Caco-2 (cell line): ENCODE measurements at regions not wholly inside any gene's neighbourhood (a gene's known extent, or its start where the extent isn't known, plus 50 kb on each side); places are given as distances from the start of the nearest gene placed in this dataset.

ENCODE experiments used
- BruUV-seq: library from RNA; stranded (reverse); fragments of 400-500 nt; replicated peaks from 2 replicates; lab custom pipeline; 2021; lab: Mats Ljungman, UMichigan
- CTCF ChIA-PET: fragments of 300-600 bp; sonication (Branson Sonifier 250); formaldehyde crosslinking; loops from one replicate; lab custom pipeline; 2022; ENCODE audit warnings: antibody characterized with exemption; lab: Charles Lee
- POLR2A ChIA-PET: fragments of 300-600 bp; sonication (Branson Sonifier 250); formaldehyde crosslinking; loops from one replicate; lab custom pipeline; 2022; ENCODE audit warnings: antibody characterized with exemption; lab: Charles Lee
- DNase-seq, 2 experiments: peaks; one replicate each; pipeline versions ENCODE4 v3.0.0 to v3.0.0-alpha.2; 2020 to 2022
- H3K27me3 ChIP-seq: replicated peaks from 2 replicates; pipeline ENCODE4 v1.6.0; 2011; ENCODE audit warnings: low read length; ENCODE audit not compliant: control insufficient read depth, insufficient read depth
- H3K36me3 ChIP-seq: 2 replicates; pipeline ENCODE4 v1.5.1; 2011; ENCODE audit warnings: low read length; ENCODE audit not compliant: control insufficient read depth, insufficient read depth
- H3K4me1 ChIP-seq: fragments of 250-450 bp; sonication (Bioruptor Pico); 2 replicates; pipeline ENCODE4 v1.5.1; 2020; ENCODE audit warnings: mild to moderate bottlenecking
- H3K4me3 ChIP-seq: 2 replicates; pipeline ENCODE4 v1.5.1; 2011; ENCODE audit warnings: low read depth, mild to moderate bottlenecking, control low read depth, low read length
- H3K9me3 ChIP-seq: fragments of 250-450 bp; sonication (Bioruptor Pico); 2 replicates; pipeline ENCODE4 v1.5.1; 2020; ENCODE audit warnings: mild to moderate bottlenecking, moderate library complexity
- H3K27ac Mint-ChIP-seq: one replicate; pipeline ENCODE4 v1.8.0; 2022; ENCODE audit warnings: mixed read lengths; ENCODE audit not compliant: unreplicated experiment
- H3K27me3 Mint-ChIP-seq: one replicate; pipeline ENCODE4 v1.8.0; 2022; ENCODE audit warnings: mixed read lengths; ENCODE audit not compliant: insufficient read depth, unreplicated experiment
- H3K36me3 Mint-ChIP-seq: one replicate; pipeline ENCODE4 v1.8.0; 2022; ENCODE audit warnings: mild to moderate bottlenecking, mixed read lengths; ENCODE audit not compliant: insufficient read depth, unreplicated experiment
- H3K4me1 Mint-ChIP-seq: one replicate; pipeline ENCODE4 v1.8.0; 2022; ENCODE audit warnings: low read depth, mixed read lengths; ENCODE audit not compliant: unreplicated experiment
- H3K4me3 Mint-ChIP-seq: one replicate; pipeline ENCODE4 v1.8.0; 2022; ENCODE audit warnings: mild to moderate bottlenecking, moderate library complexity, mixed read lengths; ENCODE audit not compliant: unreplicated experiment
- H3K9me3 Mint-ChIP-seq: one replicate; pipeline ENCODE4 v1.8.0; 2022; ENCODE audit warnings: mixed read lengths; ENCODE audit not compliant: unreplicated experiment
- intact Hi-C: fragments of 100-400 bp; cut with micrococcal nuclease; formaldehyde crosslinking; loops from one replicate; pipeline ENCODE4 v1.10.0; 2022; ENCODE audit not compliant: unreplicated experiment
- TF ChIP-seq, protein P1 (sequence below), 2 experiments: fragments of 200-600 bp in 1 of 2; IDR thresholded peaks; 1 replicate in 1 of 2; 2 replicates in 1 of 2; pipeline versions ENCODE4 v1.5.1 to v1.8.0; 2011 to 2022; ENCODE audit warnings: antibody characterized with exemption in 1 of 2, control low read depth in 1 of 2, inconsistent platforms in 1 of 2, low read depth in 1 of 2, low read length in 1 of 2, mild to moderate bottlenecking in 1 of 2, moderate library complexity in 1 of 2; ENCODE audit not compliant: insufficient read depth in 1 of 2, severe bottlenecking in 1 of 2, unreplicated experiment in 1 of 2

DNA sequence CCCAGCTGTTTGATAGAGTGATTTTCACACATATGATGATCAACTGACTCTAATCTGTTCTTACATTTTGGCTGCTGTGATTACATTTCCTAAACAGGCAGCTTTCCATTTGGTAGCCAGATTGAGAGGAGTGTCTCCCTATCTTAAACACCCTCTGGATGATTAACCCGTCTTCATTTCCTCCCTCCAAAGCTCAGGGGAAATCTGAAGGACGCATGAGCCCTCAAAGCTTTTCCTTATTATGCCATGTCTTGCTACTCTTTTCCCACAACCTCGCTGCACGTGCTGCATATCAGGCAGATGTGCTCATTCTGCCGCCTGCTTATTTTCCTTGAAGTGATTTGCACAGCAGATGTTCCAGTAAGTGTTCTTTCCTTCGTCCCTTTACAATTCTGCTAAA lies 837.4 kb downstream of the LRRTM4 start:
- no peaks in the 10 kb centered on the region for H3K4me1 ChIP-seq
- Mint-ChIP-seq H3K4me1 (no peaks in the 10 kb centered on the region), H3K9me3 (no peaks in the 10 kb centered on the region), H3K27me3 (peaks cover 11% of the 10 kb centered on the region), H3K4me3 (no peak overlapping the region), H3K36me3 (no peaks in the 10 kb centered on the region), H3K27ac (no peak overlapping the region)
- DNase-seq: no peak
- no peak overlapping the region for H3K4me3 ChIP-seq
- ChIA-PET POLR2A (no interaction called here), CTCF (no interaction called here)
- H3K36me3 ChIP-seq: no peaks in the 10 kb centered on the region
- BruUV-seq: no TSS peak
- TF ChIP-seq, protein P1, sequence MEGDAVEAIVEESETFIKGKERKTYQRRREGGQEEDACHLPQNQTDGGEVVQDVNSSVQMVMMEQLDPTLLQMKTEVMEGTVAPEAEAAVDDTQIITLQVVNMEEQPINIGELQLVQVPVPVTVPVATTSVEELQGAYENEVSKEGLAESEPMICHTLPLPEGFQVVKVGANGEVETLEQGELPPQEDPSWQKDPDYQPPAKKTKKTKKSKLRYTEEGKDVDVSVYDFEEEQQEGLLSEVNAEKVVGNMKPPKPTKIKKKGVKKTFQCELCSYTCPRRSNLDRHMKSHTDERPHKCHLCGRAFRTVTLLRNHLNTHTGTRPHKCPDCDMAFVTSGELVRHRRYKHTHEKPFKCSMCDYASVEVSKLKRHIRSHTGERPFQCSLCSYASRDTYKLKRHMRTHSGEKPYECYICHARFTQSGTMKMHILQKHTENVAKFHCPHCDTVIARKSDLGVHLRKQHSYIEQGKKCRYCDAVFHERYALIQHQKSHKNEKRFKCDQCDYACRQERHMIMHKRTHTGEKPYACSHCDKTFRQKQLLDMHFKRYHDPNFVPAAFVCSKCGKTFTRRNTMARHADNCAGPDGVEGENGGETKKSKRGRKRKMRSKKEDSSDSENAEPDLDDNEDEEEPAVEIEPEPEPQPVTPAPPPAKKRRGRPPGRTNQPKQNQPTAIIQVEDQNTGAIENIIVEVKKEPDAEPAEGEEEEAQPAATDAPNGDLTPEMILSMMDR (IDR thresholded peaks at IDR 0.05; ENCODE audit: insufficient read depth in 1 of 2, low read depth in 1 of 2, low read length in 1 of 2, severe bottlenecking in 1 of 2, unreplicated experiment in 1 of 2): no peak
- intact Hi-C loops: no loop called here
- H3K27me3 ChIP-seq: no peaks in the 10 kb centered on the region
- no peaks in the 10 kb centered on the region for H3K9me3 ChIP-seq

DNA sequence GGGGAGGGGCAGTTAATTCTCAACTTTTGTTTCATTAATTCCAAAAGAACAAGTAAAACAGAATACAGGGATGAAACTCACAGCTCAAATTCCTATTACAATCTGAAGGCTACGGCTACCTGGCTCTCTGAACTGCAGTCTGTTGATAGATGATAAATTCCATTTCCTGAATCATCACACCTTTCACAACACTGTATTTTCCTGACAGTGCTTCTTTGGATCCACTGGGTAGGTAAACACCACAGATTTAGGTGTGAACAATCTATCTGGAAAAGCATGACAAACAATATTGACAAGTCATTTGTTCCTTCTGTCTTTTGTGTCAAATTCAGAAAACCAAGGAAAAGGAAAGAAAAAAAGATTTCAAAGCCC lies 843.2 kb downstream of the LRRTM4 start:
- Histone ChIP-seq H3K4me1 (no peaks in the 10 kb centered on the region), H3K36me3 (no peaks in the 10 kb centered on the region), H3K27me3 (no peaks in the 10 kb centered on the region), H3K4me3 (no peak overlapping the region), H3K9me3 (no peaks in the 10 kb centered on the region)
- no peaks in the 10 kb centered on the region for H3K36me3 Mint-ChIP-seq
- no peaks in the 10 kb centered on the region for H3K4me1 Mint-ChIP-seq
- intact Hi-C loops: no loop called here
- DNase-seq: no peak
- POLR2A ChIA-PET: no interaction called here
- BruUV-seq: no TSS peak
- no peak overlapping the region for H3K27ac Mint-ChIP-seq
- CTCF ChIA-PET: no interaction called here
- H3K4me3 Mint-ChIP-seq: no peak overlapping the region
- peaks cover 7% of the 10 kb centered on the region for H3K27me3 Mint-ChIP-seq
- TF ChIP-seq, protein P1 (IDR thresholded peaks at IDR 0.05; ENCODE audit: insufficient read depth in 1 of 2, low read depth in 1 of 2, low read length in 1 of 2, severe bottlenecking in 1 of 2, unreplicated experiment in 1 of 2): no peak
- H3K9me3 Mint-ChIP-seq: no peaks in the 10 kb centered on the region

DNA sequence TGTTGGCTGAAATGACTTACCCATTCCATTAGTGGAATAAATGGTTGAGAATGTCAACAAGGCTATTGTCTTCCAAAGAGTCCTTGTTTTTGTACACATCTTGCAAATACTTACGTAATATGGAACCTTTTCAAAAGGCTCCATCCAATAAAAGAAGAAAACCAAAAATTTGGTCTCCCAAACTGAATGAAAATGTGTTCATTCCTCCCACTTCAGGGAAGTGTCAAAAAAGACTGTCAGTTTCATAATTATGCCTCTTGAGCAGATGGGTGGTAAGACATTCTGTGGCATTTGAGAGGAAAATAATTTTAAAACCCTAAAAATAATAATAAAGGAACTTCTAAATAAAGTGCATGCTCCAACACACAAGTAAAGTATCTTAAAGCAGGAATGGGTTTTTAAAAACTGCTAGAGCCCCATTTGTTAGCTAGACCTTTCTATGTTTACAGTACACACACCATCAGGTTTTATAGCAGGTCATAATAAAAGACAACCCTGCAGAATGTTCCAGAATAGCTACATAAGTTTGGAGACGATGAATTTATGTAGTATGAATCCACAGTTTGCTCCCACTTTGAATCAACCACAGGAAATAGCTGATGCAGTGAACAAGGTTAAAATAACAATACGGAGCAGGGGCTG lies 843.7 kb downstream of the LRRTM4 start:
- TF ChIP-seq, protein P1 (IDR thresholded peaks at IDR 0.05; ENCODE audit: insufficient read depth in 1 of 2, low read depth in 1 of 2, low read length in 1 of 2, severe bottlenecking in 1 of 2, unreplicated experiment in 1 of 2): no peak
- Histone ChIP-seq H3K4me3 (no peak overlapping the region), H3K9me3 (no peaks in the 10 kb centered on the region), H3K36me3 (no peaks in the 10 kb centered on the region), H3K27me3 (no peaks in the 10 kb centered on the region), H3K4me1 (no peaks in the 10 kb centered on the region)
- H3K9me3 Mint-ChIP-seq: no peaks in the 10 kb centered on the region
- ChIA-PET CTCF (no interaction called here), POLR2A (no interaction called here)
- H3K4me1 Mint-ChIP-seq: no peaks in the 10 kb centered on the region
- no peak overlapping the region for H3K4me3 Mint-ChIP-seq
- peaks cover 7% of the 10 kb centered on the region for H3K27me3 Mint-ChIP-seq
- BruUV-seq: no TSS peak
- DNase-seq: no peak
- H3K27ac Mint-ChIP-seq: no peak overlapping the region
- no peaks in the 10 kb centered on the region for H3K36me3 Mint-ChIP-seq
- intact Hi-C loops: no loop called here
